NOMO-1 (cell line): ENCODE measurements at regions not wholly inside any gene's neighbourhood (a gene's known extent, or its start where the extent isn't known, plus 50 kb on each side); places are given as distances from the start of the nearest gene placed in this dataset.
"Not testable (repeated sequence)": the region's sequence is repeated elsewhere in the genome, so short reads cannot be mapped to it uniquely, and the experiment has no call there.

Experiments
- DNase-seq, 2 experiments: peaks; one replicate each; lab custom pipeline; 2025; ENCODE audit not compliant: unreplicated experiment in 2 of 2; lab: John Stamatoyannopoulos, UW

GRCh38 chrX:52585892-52586291, 68.8 kb downstream of the SSX7 start:
- no peak for DNase-seq

GRCh38 chrX:52577464-52578173, 60.8 kb upstream of the XAGE1B start:
- DNase-seq = no peak

- DNase-seq = no peak
Measured at GRCh38 chrX:52576946-52577345, 60.1 kb upstream of the XAGE1B start.

GRCh38 chrX:52576474-52576873, 59.6 kb upstream of the XAGE1B start:
- DNase-seq = no peak

GRCh38 chrX:52574416-52575275, 57.8 kb upstream of the XAGE1B start:
- peak; percentile 3 to 43 for DNase-seq

- DNase-seq = not testable (repeated sequence)
Measured at GRCh38 chrX:52568146-52568545, 51.3 kb upstream of the XAGE1B start.
